H1 (cell line): ENCODE measurements at regions not wholly inside any gene's neighbourhood (a gene's known extent, or its start where the extent isn't known, plus 50 kb on each side); places are given as distances from the start of the nearest gene placed in this dataset.

Source experiments
- CTCF ChIP-seq, 3 experiments: IDR thresholded peaks; 1 replicate in 2 of 3; 2 replicates in 1 of 3; pipeline versions ENCODE4 v1.5.1 to v1.6.1; 2011; ENCODE audit warnings: low read length in 3 of 3, mild to moderate bottlenecking in 3 of 3, inconsistent platforms in 2 of 3, low read depth in 1 of 3, moderate library complexity in 1 of 3; ENCODE audit not compliant: insufficient read depth in 1 of 3; ENCODE audit errors: control extremely low read depth in 1 of 3
- POLR2A ChIP-seq, 2 experiments: IDR thresholded peaks; 1 replicate in 1 of 2; 2 replicates in 1 of 2; pipeline ENCODE4 v1.6.1; 2011; ENCODE audit warnings: low read depth in 2 of 2, low read length in 2 of 2, mild to moderate bottlenecking in 2 of 2; ENCODE audit errors: control extremely low read depth in 1 of 2
- POLR2AphosphoS5 ChIP-seq: IDR thresholded peaks from 2 replicates; pipeline ENCODE4 v1.6.1; 2011; ENCODE audit warnings: low read depth, low read length
- ZNF274 ChIP-seq: IDR thresholded peaks from 2 replicates; pipeline ENCODE4 v1.7.0; 2012; ENCODE audit warnings: low read length, borderline replicate concordance; ENCODE audit errors: extremely low read depth

- TF ChIP-seq CTCF (IDR thresholded peaks at IDR 0.05; ENCODE audit: control extremely low read depth in 1 of 3, insufficient read depth in 1 of 3, low read depth in 1 of 3, low read length in 3 of 3) = no peak
- no peak for TF ChIP-seq POLR2AphosphoS5
- TF ChIP-seq POLR2A (IDR thresholded peaks at IDR 0.05; ENCODE audit: control extremely low read depth in 1 of 2, low read depth in 2 of 2, low read length in 2 of 2) = no peak
- TF ChIP-seq ZNF274 = no peak
Observed at GRCh38 chrX:22383988-22384387, 111.3 kb downstream of the CBLL2 start.
